GM04503 (cell line): ENCODE measurements at regions not wholly inside any gene's neighbourhood (a gene's known extent, or its start where the extent isn't known, plus 50 kb on each side); places are given as distances from the start of the nearest gene placed in this dataset.
A peak's percentile ranks its signal among the peaks of the same experiment; 100 is the strongest.

Experiments
- DNase-seq: peaks from one replicate; pipeline ENCODE4 v3.0.0-alpha.2; 2012; ENCODE audit warnings: low read depth

DNA sequence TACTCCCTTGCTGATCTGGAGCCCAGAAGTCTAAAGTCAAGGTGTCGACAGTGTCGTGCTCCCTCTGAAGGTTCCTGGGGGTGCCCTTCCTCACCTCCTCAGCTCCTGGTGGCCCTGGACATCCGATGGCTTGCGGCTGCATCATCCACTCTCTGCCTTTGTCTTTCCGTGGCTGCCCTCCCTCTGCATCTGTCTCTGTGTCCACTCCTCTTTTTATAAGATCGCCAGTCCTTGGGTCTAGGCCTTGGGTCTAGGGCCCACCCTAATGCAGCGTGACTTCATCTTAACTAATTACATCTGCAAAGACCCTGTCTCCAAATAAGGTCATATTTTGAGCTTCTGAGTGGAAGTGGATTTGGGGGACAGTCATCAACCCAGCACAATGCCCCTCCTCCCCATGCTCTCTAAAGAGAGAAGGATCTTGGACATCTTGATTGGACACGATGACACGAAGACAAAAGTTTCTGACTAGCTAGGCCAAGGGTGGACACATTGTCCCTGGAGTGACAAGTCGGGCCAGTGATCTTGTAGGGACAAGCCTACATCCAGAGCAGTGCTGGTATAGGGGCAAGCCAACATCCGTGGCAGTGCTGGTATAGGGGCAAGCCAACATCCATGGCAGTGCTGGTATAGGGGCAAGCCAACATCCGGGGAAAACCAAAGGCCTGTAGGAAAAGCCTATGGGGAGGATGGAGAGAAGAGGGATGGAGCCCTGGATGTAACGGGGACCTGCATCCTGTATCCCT is 93.9 kb upstream of the DIO3 start:
- no peak for DNase-seq

DNA sequence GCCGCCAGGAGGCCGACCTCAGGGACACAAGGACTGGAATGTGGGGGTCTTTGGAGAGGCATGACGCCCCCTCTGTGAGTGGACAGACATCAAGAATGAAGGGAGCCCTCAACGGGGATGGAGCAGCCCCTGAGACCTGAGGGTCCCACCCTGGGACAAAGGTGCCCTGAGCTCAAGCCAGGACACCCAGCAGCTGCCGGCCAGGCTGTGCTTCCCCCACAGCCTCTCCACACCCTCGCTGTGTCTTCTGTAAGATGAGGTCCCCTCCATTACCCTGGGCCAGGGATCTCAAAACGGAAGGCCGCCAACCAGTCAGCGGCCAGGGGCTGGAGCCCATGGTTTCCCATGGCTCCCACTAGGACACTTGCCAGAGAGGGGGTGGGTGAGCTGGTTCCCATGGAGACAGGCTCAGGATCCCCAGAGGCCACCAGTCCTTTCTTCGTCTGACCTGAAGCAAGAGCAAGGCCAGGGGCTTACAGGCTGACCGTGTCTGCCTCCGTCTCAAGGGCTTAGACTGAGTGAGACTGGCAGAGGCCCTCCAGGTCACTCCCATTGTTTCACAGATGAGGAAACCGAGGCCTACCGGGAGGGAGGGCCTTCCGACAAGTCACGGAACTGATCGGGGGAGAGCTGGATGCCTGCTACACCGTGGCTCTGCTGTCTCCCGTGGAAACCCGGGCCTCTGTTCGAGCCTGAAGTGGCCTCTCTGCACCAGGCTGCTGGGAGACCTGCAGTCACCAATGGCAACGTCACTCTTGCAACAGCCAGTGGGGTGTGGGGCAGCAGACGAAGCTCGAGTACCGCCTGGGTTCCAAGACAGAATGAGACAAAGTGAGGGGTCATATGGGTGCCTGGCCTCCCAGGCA is 91.7 kb upstream of the DIO3 start:
- DNase-seq, result no peak

DNA sequence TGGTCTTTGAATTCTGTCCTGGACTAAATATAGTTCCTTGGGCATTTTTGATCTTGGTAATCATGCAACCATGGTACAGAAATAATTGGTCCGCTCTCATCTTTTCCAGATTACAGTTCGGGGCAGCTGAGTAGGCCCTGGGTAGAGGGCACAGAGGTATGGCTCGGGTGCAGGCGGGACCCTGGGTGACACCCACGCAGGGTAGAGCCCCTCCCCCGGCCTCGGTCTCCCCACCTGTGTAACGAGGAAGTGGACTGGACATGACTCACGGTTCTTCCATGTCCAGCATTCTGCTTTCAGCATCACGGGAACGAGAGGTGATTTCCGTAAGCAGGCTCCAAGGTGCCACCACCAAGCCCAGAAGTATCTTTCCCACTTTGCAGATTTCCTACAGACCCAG is 91.0 kb upstream of the DIO3 start:
- no peak for DNase-seq

DNA sequence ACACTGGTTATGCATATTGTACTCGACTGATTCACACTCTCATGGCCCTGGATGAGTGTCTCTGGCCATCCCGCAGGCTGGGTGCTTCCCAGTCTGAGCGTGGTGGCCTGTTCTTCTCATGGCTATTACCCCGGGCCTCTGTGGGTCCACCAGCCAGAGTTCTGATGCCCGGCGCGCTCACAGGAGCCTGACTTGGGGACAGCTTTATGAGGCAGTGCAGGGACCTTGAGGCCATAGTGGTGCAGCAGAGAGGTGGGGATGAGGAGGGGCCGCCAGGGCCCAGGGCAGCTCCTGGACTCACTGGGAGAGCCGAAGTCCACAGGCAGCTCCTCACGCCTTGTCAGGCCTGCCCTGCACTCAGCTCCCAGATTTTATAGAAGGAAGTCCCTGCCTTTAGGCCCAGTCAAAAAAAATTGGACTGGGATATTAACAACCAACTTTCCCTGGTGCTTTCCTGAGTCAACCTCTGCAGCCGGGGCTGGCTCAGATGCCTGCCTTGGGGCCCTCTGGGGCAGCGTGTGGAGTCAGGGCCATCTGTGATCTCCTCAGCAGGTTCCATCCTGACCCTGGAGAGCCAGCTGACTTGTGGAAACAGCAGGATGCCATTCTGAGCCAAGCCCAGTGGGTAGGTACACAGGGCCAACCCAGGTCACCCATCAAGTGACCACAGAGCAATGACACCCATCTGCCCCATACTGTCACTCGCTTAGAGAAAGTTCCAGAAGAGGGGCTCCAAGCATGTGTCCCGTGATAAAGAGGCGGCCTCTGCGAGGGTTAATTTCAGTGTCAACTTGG is 89.4 kb upstream of the DIO3 start:
- no peak for DNase-seq

DNA sequence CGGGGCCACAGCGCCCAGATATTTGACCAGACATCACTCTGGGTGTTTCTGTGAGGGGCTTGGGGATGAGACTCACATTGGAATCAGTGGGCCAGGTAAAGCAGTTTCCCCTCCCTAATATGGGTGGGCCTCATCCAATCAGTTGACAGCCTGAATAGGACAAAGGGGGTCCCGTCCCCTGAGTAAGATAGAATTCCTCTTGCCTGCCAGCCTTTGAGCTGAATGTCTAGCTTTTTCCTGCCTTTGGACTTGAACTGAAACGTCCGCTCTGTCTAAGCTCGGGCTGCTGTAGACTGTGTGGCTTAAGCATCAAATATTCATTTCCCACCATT is 88.8 kb upstream of the DIO3 start:
- no peak for DNase-seq

DNA sequence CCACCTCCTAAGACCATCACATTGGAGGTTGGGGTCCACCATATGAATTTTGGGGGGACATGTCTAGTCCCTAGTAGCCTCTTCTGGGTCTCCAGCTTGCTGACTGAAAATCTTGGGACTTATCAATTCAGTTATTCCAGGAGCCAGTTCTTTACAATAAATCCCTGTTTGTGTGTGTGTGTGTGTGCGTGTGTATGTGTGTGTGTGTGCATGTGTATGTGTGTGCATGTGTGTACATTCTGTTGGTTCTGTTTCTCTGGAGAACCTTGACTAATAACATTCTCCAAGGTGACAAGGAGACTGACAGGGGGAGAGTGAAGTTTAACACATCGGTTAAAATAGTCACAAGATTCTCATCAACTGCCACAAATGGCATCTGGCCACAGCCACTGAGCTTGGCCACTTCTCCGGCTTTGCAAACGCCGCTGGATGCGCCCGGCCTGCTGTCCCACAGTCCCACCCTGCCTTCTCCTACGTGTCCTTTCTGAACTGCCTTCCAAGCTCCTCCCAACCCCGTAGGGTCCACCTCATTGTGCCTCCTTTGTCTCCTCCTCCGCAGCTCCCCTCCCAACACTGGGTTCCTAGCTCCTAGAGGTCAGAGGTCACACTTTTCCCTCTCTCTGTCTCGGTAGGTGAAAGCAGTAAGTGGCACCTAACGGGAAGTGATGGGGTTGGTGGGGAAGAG is 88.1 kb upstream of the DIO3 start:
- DNase-seq, result no peak

DNA sequence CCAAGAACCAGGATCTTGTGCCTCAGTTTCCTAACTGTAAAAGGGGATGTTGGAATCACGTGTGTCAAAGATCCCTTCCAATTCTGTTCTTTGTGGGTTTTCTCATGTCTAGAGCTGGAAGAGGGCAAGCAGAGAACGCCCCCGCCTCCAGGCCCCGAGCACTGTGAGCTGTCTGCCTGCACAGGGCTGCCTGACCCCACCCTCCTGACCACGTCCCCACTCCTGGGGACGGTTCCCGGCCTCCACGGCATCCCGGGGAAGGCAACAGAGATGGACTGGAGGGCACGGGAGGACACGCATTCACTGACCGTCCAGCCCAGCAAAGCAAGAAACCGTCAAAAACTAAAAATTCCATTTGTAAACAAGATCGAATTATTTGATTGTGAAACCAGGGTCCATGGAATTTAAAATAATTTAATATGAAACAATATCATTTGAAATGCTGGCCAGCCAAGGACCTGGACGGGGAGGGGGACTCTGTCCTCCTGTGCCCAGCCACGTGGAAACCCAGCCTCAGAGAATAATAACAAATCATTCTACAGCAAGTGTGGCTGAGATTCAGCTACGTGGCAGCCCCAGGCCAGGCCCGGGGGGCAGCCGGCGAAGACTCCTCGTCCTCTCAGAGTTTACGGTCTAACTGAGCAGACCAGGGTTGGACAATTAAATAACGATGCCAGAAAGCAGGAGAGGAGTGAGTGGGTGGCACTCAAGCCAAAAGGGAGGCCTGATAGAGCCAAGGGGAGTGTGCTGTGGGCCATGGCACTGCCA is 87.3 kb upstream of the DIO3 start:
- DNase-seq, result no peak

DNA sequence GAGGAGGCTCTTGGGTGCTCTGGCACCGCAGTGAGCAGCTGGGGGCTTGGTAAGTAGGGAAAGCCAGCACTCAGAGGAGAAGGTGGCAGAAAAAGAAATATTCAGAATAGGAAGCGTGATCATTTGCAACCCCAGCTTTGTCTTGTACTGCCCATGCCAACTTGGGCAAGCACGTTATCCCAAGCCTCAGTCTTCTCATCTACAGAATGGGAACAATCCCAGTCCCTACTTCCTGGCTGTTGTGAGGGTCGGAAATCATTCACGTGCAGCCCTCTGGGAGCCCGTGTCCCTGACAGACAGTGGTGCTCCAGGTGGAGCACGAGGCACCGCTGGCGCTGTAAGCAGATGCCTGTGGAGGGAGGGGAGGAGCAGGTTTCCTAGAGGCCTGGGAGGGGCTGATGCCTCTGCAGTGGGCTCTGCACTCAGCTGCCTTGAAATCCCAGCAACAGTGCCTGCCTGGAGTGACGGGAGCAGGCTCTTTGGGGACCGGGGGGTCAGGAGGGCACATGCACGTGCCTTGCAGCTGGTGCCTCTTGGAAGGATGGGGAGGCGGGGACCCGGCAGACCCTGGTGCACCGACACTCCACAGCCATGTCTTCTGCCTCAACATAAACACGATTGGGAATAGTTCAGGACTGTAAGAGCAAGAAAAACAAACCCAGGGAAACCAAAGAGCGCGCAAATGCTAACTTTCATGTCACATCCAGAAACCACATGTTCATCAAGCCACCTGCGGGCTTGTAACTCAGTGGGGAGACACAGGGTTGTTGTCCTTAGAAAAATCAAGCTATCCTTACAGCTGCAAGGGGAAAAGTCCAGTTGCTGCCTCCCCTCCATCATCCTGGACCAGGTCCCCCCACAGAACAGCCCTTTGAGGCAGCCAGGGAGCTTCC is 86.5 kb upstream of the DIO3 start:
- DNase-seq, result no peak

DNA sequence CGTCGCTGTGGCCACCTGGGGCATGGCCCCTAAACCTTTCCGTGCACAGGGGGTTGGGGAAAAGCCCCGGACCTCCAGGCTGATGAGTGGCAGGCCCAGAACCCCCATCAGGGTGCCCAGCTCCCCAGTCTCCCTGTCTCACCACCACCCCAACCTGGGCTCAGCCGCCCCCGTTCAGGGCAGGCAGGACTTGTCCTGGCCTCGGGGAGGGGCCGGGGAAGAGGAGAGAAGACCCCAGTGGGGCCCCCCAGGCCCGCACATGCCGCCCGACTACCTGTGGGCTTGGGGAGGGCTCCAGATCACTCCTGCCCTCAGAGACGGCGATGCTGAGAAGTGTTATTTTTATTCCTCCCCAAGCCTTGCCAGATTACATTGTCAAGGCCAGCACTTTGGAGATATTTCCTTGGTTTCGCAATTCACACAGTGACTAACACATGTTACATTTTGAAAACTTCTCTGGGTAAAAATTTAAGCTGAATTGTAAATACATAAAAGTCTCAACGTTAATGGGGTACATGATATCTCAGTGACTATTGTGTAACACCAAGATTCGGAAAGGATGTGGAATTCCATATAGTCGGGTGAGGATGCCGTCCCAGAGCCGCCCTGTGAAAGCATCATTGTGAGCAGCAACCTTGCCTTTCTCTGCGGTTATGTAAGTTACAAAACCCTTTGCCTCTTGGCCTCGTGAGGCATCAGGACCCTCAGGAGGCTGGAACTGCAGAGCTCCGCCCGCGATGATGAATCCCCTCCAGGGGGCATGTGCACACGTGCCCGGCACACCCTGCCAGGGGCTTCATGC is 85.6 kb upstream of the DIO3 start:
- DNase-seq, result peak; percentile 37

DNA sequence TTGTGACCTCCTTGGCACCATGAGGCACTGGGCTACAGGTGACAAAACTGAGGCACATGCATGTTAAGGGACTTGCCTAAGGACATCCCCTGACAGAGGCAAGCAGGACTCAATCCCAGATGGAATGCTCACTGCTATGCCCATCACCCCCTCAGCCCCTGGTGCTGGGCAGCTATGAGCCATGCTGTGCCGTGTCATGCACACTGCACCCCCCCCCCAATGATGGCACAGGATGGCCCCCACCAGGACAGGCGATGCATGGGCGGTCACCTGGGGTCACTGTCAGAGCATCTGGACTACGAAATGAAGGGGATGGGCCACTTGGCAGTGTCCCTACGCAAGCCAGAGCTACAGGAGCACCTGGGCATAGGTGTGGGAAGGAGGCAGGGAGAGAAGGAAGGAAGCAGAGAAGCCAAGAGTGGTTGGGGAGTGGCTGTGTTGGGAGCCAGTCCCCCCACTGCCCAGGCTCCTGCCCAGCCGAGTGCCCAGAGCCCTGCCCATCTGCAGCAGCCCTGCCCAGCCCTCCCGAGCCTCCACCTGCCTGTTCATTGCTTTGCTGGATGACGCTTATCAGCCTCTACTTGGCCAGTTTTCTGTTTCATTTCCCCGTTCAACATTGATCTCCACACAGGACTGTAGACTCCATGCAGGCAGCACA is 84.9 kb upstream of the DIO3 start:
- DNase-seq, result no peak

DNA sequence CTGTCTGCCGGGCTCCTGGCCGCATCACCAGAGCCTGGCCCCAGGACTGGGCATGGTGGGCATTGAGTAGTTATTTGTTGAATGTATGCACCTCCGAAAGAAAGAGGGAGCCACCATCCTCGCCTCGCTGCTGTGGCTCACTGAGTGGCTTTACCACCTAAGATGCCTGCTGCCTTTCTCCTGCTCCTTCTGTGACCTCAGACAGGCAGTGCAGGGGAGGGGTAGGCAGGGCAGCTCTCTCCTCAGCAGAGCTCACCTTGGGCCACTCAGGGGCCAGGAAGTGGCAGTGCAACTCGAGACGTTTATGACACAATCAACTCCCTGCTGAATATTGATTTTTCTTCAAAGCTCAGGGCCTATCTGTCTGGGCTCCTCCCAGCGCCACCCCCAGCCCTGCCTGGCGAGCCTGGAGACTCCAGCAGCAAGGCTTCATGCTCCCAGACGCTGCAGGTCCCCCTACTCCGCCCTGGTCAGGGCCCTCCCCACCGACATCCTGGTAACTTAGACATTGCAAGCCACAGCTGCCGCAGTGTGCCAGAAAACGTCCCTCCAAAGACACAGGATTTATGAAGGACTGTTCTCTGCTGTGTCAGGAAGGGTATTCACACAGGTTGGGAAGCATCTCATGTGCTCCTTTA is 84.3 kb upstream of the DIO3 start:
- DNase-seq, result no peak

DNA sequence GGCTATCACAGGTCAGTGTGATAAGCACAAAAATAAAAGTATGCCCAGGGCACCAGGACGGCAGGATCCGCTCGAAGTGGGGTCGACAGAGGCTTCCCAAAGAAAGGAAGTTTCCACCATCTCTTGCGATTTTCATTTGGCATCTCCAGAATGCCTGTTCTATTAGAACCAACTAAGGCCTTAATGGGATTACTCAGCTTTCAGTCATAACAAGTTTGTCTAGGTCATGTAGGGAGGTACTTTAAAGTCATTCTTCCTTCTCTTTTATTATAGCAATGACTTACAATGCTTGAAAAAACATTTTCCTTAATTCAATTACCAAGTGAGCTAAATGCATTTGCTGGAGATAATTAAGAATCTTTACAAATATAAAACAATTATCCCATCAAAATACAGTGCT is 83.6 kb upstream of the DIO3 start:
- no peak for DNase-seq

DNA sequence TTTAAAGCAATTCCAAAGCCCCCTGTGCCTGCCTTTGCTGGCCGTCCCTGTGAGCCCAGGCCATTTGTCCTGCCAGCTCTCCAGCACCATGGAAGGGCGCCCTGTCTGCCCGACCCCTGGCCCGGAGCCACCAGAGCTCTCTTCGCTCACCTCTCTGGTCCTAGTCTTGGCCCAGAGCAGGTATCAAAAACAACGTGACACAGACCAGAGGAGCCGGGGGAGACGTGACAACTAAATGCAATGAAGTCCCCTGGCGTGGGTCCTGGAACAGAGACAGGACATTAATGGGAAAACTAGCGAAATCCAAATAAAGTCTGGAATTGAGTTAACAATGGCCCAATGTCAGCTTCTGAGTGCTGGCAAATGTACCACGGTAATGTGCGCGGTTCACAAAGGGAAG is 83.2 kb upstream of the DIO3 start:
- no peak for DNase-seq

DNA sequence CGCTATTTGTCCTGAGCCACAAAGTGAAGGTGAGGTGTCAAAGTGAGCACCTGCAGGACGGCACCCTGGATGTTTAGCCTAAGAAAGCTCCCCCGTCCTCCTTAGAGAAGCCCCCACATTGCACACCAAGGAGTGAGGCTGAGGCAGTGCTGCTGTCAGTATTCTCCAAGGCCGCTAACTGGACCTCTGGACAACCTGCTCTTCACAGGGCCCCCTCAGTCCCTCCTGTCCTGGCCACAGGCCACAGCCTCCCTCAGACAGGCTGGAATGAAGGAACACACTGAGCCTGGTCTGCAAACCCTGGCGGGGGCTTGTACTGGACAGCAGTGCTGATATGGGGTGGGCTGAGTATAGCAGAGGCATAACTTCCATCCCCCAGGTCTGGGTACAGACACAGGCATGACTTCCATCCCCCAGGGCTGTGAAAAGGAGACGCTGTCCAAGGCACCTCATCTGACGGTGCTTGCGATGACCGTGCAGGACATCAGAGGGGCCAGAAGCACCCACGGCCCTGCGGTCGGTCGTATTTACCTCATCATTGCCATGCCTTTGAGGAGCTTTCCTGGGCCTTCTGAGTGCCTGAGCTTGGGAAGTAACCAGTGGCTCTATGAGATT is 82.4 kb upstream of the DIO3 start:
- DNase-seq, result no peak

DNA sequence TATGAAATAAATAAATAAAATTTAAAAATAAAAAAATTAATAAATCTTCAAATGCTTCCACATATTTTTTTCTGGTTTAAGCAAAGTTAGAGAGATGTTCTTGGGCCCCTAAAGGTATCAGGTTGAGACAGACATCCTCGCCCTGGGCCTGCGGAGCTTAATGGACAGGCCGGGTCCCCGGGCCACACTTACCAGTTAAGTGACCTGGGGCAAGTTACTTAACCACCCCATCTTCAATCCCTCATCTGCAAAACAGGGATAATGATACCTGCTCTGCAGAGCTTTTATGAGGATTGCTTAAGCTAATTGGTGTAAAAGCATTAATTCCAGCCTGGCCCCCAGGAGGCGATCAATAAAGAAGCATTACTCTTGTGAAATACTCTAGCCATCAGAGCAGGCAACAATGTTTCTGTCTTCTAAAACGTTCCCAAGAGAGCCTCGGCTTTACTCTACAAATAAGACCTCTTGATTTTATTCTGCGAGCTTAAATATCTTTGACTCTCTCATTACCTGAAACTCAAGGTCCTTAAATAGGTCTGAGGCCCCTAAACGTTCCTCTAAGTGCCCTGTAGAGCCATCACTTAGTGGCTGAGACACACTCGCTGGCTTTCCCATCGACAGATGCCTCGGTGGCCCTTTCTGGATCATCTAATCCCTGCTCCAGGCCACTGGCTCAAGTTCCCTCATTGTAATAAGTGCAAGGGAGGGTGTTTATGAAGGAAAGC is 81.1 kb upstream of the DIO3 start:
- no peak for DNase-seq

DNA sequence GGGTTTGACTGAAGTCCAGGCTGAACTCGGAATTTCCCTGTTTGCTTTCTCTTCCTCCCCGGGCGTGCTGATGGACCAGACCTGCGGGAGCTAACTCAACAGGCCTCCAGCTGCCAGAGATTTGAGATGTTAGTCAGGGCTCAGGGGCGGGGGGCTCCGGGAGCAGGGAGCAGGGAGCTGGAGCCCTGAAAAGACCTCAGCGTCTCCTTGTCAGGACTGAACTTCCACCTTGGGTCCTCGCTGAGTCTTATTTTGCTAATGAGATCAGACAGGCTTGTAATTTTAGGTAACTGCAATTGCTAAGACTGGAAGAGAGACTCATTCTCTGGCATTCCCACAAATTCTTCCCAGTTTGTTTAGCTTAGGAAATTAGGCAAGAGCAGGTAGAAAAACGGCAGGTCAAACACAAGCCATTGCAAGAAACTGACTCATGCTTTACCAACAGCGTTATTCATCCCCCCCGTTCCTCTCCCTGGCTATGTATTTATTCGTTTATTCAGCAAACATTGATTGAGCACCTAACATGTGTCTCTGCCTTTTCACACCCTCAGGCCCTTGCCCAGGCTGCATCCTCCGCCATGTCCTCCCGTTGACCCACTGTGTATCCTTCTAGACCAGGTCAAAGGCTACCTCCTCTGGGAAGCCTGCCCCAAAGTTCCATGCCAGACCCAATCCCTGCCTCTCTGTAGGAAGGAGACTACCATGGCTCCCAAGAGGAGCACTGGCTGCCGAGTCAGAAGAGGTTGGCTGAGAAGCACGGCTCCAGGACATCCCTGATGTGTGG is 80.4 kb upstream of the DIO3 start:
- no peak for DNase-seq

DNA sequence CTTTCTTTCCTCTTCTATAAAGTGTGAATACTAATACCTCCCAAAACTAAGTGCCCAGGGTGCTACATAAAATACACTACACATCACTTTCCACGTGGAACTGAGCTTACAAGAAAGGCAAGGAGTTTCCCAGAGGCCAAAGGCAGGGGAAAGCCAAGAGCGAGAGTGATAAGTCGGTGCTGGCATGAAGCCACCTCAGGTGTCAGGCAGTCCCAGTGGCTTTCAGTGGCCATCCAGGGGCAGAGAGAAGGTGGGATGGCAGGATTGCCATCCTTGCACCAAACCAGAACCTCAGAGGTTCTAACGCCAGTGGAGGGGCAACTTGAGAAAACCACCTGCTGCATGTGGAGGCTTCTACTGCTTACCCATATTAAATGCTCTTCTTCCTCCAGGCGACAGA is 79.7 kb upstream of the DIO3 start:
- DNase-seq, result no peak
